NCI-H2081 (cell line): ENCODE measurements at regions not wholly inside any gene's neighbourhood (a gene's known extent, or its start where the extent isn't known, plus 50 kb on each side); places are given as distances from the start of the nearest gene placed in this dataset.
A peak's percentile ranks its signal among the peaks of the same experiment; 100 is the strongest.

ENCODE experiments used
- DNase-seq, 2 experiments: peaks; one replicate each; lab custom pipeline; 2025; lab: John Stamatoyannopoulos, UW

DNA sequence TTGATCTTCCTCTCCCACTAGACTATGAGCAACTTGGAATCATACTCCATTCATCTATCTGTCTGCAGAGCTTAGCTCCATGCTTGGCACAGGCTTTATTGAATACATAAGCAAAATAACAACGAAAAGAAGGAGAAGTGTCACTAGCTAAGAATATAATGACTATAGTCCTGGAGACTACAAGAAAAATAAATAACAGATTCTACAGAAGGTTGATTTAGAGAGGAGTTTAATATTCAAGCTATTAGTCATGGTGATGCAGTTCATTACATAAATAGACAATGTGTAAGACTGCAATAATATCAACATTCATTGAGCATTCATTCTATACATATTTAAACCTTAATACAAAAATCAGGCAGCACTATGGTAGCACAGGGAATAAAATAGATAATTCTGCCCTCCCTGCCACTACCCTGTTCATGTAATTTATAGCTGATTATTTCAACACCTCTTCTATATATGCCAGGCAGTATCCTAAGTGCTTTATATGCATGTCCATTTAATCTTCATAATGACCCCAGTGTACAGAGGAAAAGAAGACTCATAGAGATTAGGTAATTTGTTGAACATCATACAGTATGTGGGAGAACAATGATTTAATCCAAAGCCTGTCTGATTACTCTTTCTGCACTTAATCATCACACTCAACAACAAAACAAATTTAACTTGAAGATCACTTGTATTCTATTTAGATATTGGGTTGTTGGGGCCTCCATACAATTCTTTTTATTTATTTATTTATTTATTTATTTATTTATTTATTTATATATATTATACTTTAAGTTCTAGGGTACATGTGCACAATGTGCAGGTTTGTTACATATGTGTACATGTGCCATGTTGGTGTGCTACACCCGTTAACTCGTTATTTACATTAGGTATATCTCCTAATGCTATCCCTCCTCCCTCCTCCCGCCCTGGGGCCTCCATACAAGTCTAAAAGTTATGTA, 165.3 kb downstream of the RNF152 start:
- no peak for DNase-seq

DNA sequence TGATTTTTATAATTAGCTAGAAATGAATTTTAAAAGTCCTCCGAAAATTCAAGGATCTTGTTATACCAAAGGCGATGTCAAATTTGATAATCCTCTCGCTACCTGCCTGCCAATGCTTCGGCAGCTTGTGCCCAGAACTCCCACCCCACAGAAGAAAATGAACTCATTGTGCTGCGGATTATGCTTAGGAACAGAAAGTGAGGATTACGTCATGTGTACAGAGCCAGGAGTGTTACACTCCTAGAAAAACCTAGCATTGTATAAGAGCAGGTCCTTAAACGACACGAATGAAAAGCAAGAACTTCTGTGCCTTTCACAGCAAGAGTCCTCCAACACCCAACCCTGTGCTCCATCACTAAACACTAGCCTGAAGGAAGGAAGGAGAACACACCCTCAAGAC, 168.3 kb downstream of the RNF152 start:
- DNase-seq = no peak

GRCh38 chr18:61722247-61722646, 170.6 kb downstream of the RNF152 start:
- no peak for DNase-seq

DNA sequence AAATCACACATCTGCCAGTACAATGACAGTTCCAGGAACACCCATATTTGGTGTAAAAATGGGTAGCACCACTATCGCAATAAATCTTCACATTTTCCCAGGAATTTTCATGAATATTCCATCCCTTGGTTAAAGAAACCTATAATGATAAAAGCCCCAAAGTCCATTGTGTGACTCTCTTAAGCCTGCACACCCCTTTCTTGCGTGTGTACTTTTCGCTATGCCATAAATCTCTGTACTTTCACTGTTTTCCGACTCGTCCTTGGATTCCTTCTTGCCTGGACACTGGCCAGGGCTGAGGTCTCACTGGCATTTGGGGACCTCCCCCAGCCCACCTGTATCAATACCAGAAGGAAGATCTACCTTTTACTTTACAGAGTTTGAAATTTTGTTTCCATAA, 172.3 kb downstream of the RNF152 start:
- no peak for DNase-seq

DNA sequence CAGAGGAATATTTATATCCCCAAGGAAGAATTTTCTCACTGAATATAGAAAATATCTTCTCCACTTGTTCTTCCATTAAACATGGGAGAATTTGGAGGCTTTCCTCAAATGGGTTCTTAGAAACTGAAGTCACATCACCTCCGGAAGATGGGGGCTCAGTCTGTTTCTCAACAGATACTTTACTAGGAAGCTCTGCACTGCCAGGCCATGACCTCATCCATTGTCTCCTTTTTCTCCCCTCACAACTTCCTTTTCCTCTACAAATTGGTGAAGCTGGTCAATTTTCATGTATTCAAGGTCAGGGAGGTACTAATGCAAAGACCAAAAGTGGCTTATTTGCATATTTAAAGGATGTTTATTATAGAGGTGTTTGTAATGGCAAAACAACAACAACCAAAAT, 173.1 kb downstream of the RNF152 start:
- no peak for DNase-seq

DNA sequence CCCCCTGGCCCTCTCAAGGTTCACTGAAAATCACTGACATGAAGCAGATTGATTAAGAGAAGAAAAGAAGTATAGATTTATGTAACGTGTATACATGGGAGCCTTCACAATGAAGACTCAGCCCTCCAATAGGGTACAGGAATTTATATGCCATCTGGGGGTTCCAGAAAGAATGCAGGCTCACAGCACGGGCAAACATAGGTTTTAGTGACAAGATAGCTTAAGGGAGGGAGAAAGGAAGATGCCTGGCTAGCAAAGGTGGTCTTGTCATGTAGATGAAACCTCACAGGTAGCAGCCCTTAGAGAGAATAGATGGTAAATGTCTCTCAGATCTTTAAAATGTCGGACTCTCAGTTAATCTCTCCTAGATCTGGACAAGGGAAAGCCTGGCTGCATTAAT, 173.9 kb downstream of the RNF152 start:
- DNase-seq = no peak

- no peak for DNase-seq
Observed at GRCh38 chr18:61714421-61714820, 178.4 kb downstream of the RNF152 start.

GRCh38 chr18:61713502-61713901, 179.3 kb downstream of the RNF152 start:
- no peak for DNase-seq

GRCh38 chr18:61710082-61710620, 182.7 kb downstream of the RNF152 start:
- DNase-seq = no peak

- no peak for DNase-seq
Observed at GRCh38 chr18:61706276-61706915, 186.4 kb downstream of the RNF152 start.

DNA sequence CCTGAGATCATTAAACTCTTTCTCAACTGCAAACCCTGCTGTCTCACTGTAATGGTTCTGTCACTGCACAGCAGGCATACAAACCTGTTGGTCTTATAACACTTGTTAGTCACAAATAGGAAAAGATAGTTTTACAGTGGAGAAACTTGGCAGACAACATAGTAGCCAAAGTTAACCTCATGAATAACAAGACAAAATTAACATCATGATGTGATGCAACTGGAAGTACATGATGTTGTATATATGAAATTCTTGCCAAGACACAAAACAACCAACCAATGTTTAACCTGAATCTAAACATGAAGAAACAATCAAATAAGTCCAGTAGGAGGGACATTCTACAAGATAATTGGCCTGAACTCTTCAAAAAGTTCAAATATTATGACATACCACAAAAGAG, 189.3 kb downstream of the RNF152 start:
- DNase-seq = no peak

GRCh38 chr18:61702007-61702406, 190.8 kb downstream of the RNF152 start:
- DNase-seq = no peak

DNA sequence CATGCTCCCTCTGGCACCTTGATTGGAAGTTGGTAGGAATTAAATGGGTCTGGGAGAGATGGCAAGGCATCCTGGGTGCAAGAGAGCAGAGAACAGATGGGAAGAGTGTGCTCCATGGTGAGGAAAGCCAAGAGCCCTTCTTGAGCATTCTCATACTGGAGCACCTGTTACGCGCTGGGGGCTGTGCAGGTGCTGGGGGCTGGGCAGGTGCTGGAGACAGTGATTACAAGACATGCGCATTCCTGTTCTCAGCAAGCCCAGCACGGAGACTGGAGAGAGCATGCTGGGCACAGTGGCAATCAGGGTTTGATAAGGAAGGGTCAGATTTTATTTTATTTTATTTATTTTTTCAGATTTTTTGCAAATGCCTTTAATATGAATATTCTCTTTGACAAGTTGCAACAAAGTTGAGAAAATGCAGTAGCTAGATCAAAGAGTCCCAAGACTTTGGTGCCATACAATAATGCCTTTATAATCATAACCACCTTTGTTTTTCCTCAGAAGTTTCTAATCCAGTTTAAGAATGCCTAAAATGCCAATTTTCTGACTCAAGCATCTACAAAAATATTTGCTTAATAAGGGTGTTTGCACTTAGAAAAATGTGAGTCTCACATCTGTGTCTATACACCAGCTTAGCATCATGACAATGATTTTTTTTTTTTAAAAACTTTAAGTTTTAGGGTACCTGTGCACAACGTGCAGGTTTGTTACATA, 193.3 kb downstream of the RNF152 start:
- no peak for DNase-seq

- no peak for DNase-seq
Observed at GRCh38 chr18:61697306-61697909, 195.4 kb downstream of the RNF152 start.

- DNase-seq = no peak
Observed at GRCh38 chr18:61694236-61694635, 198.6 kb downstream of the RNF152 start.

GRCh38 chr18:61690418-61691138, 202.2 kb downstream of the RNF152 start:
- DNase-seq = peak in 1 of 2 experiments; percentile 8

DNA sequence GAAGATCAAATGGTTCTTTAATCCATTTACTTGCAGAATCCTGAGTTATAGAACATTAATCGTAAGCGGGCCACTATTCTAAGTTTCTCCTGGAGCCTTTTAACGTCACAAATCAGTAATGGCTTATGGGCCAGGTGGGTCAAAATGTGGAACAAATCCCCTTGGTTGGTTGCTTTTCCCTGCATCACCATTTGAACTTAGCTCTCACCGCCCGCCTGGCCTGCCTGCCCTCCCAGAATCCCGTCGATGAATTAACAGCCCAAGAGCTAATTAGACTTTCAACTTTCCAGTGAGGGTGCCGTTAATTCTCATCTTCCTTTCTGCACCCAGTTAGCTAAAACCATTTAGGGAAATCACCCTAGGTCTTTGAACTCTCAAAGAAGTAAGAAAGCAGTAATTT, 205.5 kb downstream of the RNF152 start:
- DNase-seq = no peak

DNA sequence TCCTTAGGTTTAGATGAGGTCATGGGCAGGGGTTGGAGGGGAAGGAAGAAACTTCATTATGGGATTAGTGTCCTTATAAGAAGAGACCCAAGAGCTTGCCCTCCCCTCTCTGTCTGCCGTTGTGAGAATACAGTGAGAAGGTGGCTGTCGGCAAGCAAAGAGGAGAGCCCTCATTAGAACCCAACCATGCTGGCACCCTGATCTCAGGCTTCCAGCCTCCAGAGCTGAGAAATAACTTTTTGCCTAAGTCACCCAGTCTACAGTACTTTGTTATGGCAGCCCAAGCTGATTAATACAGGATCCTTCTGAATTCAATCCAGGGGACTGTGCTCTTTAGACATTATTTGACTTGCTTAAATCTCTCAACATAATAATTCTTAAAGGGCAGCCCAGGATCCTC, 209.0 kb downstream of the RNF152 start:
- DNase-seq = no peak

DNA sequence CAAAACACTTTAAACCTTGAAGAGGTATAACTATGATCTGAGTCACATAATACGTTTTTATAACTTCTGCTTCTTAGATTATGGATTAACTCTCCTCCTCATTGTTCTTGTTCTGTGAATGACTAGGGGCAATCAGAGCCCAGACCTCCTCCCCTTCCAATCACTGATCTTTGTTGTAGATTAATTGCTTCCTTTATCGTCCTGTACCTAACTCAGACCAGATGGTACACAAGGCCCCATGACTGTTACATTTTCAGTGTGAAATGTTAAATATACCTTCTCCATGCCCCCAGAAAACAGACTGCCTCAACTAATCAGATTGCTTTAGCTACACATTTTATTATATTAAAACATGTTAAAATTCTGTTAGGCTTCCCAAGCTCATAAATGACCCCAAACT, 211.7 kb downstream of the RNF152 start:
- no peak for DNase-seq

DNA sequence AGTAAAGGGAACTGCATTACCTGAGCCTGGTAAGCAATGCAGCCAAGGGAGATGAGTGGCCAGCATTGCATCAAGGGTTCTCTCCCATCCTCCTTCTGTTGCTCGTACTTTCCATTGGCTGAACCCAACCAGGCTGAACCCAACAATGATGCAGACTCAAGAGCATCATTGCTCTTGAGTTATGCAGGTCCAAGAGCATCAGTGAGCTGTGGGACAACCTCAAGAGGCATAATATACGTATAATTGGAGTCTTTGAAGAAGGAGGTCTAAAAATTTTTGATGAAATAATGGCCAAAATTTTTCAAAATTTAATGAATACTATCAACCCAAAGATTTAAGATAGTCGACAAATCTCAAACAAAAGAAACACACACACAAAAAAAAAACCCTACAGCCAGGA, 213.0 kb downstream of the RNF152 start:
- DNase-seq = no peak

- no peak for DNase-seq
Observed at GRCh38 chr18:61677435-61677970, 215.3 kb downstream of the RNF152 start.
